CD4-positive, CD25-positive, alpha-beta regulatory T cell (primary cell): ENCODE measurements at regions not wholly inside any gene's neighbourhood (a gene's known extent, or its start where the extent isn't known, plus 50 kb on each side); places are given as distances from the start of the nearest gene placed in this dataset.
A peak's percentile ranks its signal among the peaks of the same experiment; 100 is the strongest.
"Not testable (repeated sequence)": the region's sequence is repeated elsewhere in the genome, so short reads cannot be mapped to it uniquely, and the experiment has no call there.

Experiments
- ATAC-seq, 2 donors: fragments of 150-1000 bp; cut with Tn5 transposase; one replicate each; pipeline ENCODE4 v1.10.0; 2021; ENCODE audit warnings: low read depth in 2 of 2, moderate number of reproducible peaks in 2 of 2, moderate library complexity in 1 of 2
- DNase-seq, 3 donors: peaks; one replicate each; pipeline versions ENCODE4 v3.0.0 to v3.0.0-alpha.2; 2012 to 2022; ENCODE audit warnings: mixed read lengths in 1 of 3
- H3K27ac ChIP-seq: one replicate; pipeline ENCODE4 v1.7.0; 2013; ENCODE audit warnings: mild to moderate bottlenecking, low read length; ENCODE audit not compliant: insufficient read depth, poor library complexity, severe bottlenecking
- H3K27me3 ChIP-seq: one replicate; pipeline ENCODE4 v1.7.0; 2013; ENCODE audit warnings: low read length; ENCODE audit not compliant: control insufficient read depth, insufficient read depth
- H3K36me3 ChIP-seq: one replicate; pipeline ENCODE4 v1.7.0; 2013; ENCODE audit warnings: mild to moderate bottlenecking, low read length, moderate library complexity; ENCODE audit not compliant: control insufficient read depth, insufficient read depth
- H3K4me1 ChIP-seq: 2 replicates; pipeline ENCODE4 v1.7.0; 2013; ENCODE audit warnings: mild to moderate bottlenecking, low read length; ENCODE audit not compliant: insufficient read depth, control insufficient read depth, poor library complexity, severe bottlenecking
- H3K4me3 ChIP-seq: one replicate; pipeline ENCODE4 v1.7.0; 2013; ENCODE audit warnings: low read depth, mild to moderate bottlenecking, low read length, moderate library complexity
- H3K9me3 ChIP-seq, 2 experiments: 1 replicate in 1 of 2; 2 replicates in 1 of 2; pipeline ENCODE4 v1.7.0; 2013; ENCODE audit warnings: low read length in 2 of 2, mild to moderate bottlenecking in 1 of 2, moderate library complexity in 1 of 2; ENCODE audit not compliant: control insufficient read depth in 2 of 2
- H3K27ac Mint-ChIP-seq, 3 donors: one replicate each; pipeline ENCODE4 v1.8.0; 2020 to 2022; ENCODE audit warnings: mild to moderate bottlenecking in 3 of 3, mixed read lengths in 3 of 3, moderate library complexity in 2 of 3
- H3K27me3 Mint-ChIP-seq: one replicate; pipeline ENCODE4 v1.8.0; 2022; ENCODE audit warnings: mild to moderate bottlenecking, mixed read lengths
- H3K36me3 Mint-ChIP-seq: one replicate; pipeline ENCODE4 v1.8.0; 2020; ENCODE audit warnings: mixed read lengths
- H3K4me1 Mint-ChIP-seq, 4 donors: one replicate each; pipeline ENCODE4 v1.8.0; 2020 to 2022; ENCODE audit warnings: mixed read lengths in 4 of 4, mild to moderate bottlenecking in 1 of 4
- H3K4me3 Mint-ChIP-seq, 4 donors: one replicate each; pipeline ENCODE4 v1.8.0; 2020 to 2022; ENCODE audit warnings: mild to moderate bottlenecking in 4 of 4, mixed read lengths in 4 of 4, moderate library complexity in 3 of 4
- H3K9me3 Mint-ChIP-seq, 7 donors: one replicate each; pipeline ENCODE4 v1.8.0; 2020 to 2022; ENCODE audit warnings: mixed read lengths in 7 of 7, mild to moderate bottlenecking in 3 of 7, moderate library complexity in 2 of 7

- peaks cover 30% of the 10 kb centered on the region for H3K36me3 Mint-ChIP-seq
- no peak for DNase-seq
Measured at GRCh38 chr4:4651811-4652755, 110.2 kb upstream of the STX18 start.

GRCh38 chr4:4647041-4647440 is 105.2 kb upstream of the STX18 start:
- Histone ChIP-seq H3K36me3 (no peaks in the 10 kb centered on the region), H3K27me3 (no peaks in the 10 kb centered on the region), H3K4me3 (no peak overlapping the region), H3K27ac (no peak overlapping the region), H3K9me3 (no peaks in the 10 kb centered on the region), H3K4me1 (no peaks in the 10 kb centered on the region)
- Mint-ChIP-seq H3K9me3 (peaks cover 0 to 2% (median 0%) of the 10 kb centered on the region in 7 donors), H3K27ac (no peak overlapping the region), H3K27me3 (no peaks in the 10 kb centered on the region), H3K4me1 (no peaks in the 10 kb centered on the region), H3K4me3 (peak overlapping the region in 1 of 4 donors; percentile 47), H3K36me3 (peaks cover 14% of the 10 kb centered on the region)
- ATAC-seq (no peak), DNase-seq (no peak)

More at GRCh38 chr4:4651811-4652755, 110.2 kb upstream of the STX18 start:
- no peak for ATAC-seq
- no peak overlapping the region for H3K4me3 ChIP-seq
- no peak overlapping the region for H3K27ac ChIP-seq
- H3K36me3 ChIP-seq: no peaks in the 10 kb centered on the region
- no peaks in the 10 kb centered on the region for H3K4me1 ChIP-seq
- H3K27me3 ChIP-seq: no peaks in the 10 kb centered on the region
- Mint-ChIP-seq H3K27me3 (no peaks in the 10 kb centered on the region), H3K4me3 (no peak overlapping the region), H3K27ac (no peak overlapping the region), H3K9me3 (peaks cover 0 to 2% (median 0%) of the 10 kb centered on the region in 7 donors), H3K4me1 (no peaks in the 10 kb centered on the region)
- H3K9me3 ChIP-seq: no peaks in the 10 kb centered on the region

- Histone ChIP-seq H3K4me1 (no peaks in the 10 kb centered on the region), H3K27me3 (no peaks in the 10 kb centered on the region)
- H3K36me3 Mint-ChIP-seq: peaks cover 14% of the 10 kb centered on the region
Measured at GRCh38 chr4:4645743-4646142, 103.9 kb upstream of the STX18 start.

GRCh38 chr4:4644277-4644676 is 102.4 kb upstream of the STX18 start:
- H3K4me1 Mint-ChIP-seq, H3K4me3 ChIP-seq: not testable (repeated sequence)

More at GRCh38 chr4:4645743-4646142, 103.9 kb upstream of the STX18 start:
- Histone ChIP-seq H3K36me3 (no peaks in the 10 kb centered on the region), H3K27ac (no peak overlapping the region), H3K9me3 (no peaks in the 10 kb centered on the region), H3K4me3 (no peak overlapping the region)
- H3K27me3 Mint-ChIP-seq: no peaks in the 10 kb centered on the region
- H3K9me3 Mint-ChIP-seq: peaks cover 0 to 2% (median 0%) of the 10 kb centered on the region in 7 donors
- no peak for DNase-seq
- H3K27ac Mint-ChIP-seq: no peak overlapping the region
- no peaks in the 10 kb centered on the region for H3K4me1 Mint-ChIP-seq
- H3K4me3 Mint-ChIP-seq: no peak overlapping the region
- no peak for ATAC-seq

GRCh38 chr4:4643743-4644142 is 101.9 kb upstream of the STX18 start:
- not testable (repeated sequence) for H3K9me3 Mint-ChIP-seq, H3K27ac ChIP-seq, H3K4me1 Mint-ChIP-seq, H3K9me3 ChIP-seq, DNase-seq, H3K36me3 ChIP-seq, H3K27ac Mint-ChIP-seq, H3K4me3 ChIP-seq, H3K4me1 ChIP-seq, H3K27me3 Mint-ChIP-seq, H3K27me3 ChIP-seq, H3K4me3 Mint-ChIP-seq, ATAC-seq
- H3K36me3 Mint-ChIP-seq: peaks cover 11% of the 10 kb centered on the region

More at GRCh38 chr4:4644277-4644676, 102.4 kb upstream of the STX18 start:
- DNase-seq, H3K27me3 Mint-ChIP-seq, H3K36me3 Mint-ChIP-seq, H3K27me3 ChIP-seq, H3K9me3 Mint-ChIP-seq, H3K4me3 Mint-ChIP-seq, H3K36me3 ChIP-seq, H3K4me1 ChIP-seq, ATAC-seq, H3K9me3 ChIP-seq, H3K27ac Mint-ChIP-seq, H3K27ac ChIP-seq: not testable (repeated sequence)

GRCh38 chr4:4643306-4643705 is 101.5 kb upstream of the STX18 start:
- no peak overlapping the region for H3K4me3 Mint-ChIP-seq
- no peak overlapping the region for H3K27ac ChIP-seq
- peaks cover 0 to 1% (median 0%) of the 10 kb centered on the region in 7 donors for H3K9me3 Mint-ChIP-seq
- ATAC-seq (no peak), DNase-seq (no peak)
- no peaks in the 10 kb centered on the region for H3K36me3 ChIP-seq
- no peaks in the 10 kb centered on the region for H3K27me3 ChIP-seq
- no peaks in the 10 kb centered on the region for H3K9me3 ChIP-seq
- no peak overlapping the region for H3K27ac Mint-ChIP-seq
- no peaks in the 10 kb centered on the region for H3K27me3 Mint-ChIP-seq
- no peak overlapping the region for H3K4me3 ChIP-seq
- no peaks in the 10 kb centered on the region for H3K4me1 ChIP-seq
- no peaks in the 10 kb centered on the region for H3K4me1 Mint-ChIP-seq
- H3K36me3 Mint-ChIP-seq: peaks cover 12% of the 10 kb centered on the region

GRCh38 chr4:4642496-4643000 is 100.7 kb upstream of the STX18 start:
- DNase-seq (no peak), ATAC-seq (no peak)
- no peaks in the 10 kb centered on the region for H3K27me3 ChIP-seq
- H3K9me3 ChIP-seq: no peaks in the 10 kb centered on the region
- Mint-ChIP-seq H3K36me3 (peaks cover 13% of the 10 kb centered on the region), H3K4me3 (no peak overlapping the region), H3K4me1 (peaks cover 0 to 3% (median 0%) of the 10 kb centered on the region in 4 donors), H3K27me3 (no peaks in the 10 kb centered on the region), H3K27ac (no peak overlapping the region), H3K9me3 (peaks cover 0 to 1% (median 0%) of the 10 kb centered on the region in 7 donors)
- H3K4me1 ChIP-seq: no peaks in the 10 kb centered on the region
- no peaks in the 10 kb centered on the region for H3K36me3 ChIP-seq
- H3K27ac ChIP-seq: no peak overlapping the region
- H3K4me3 ChIP-seq: no peak overlapping the region
